AG09309 (cell line): ENCODE measurements at regions not wholly inside any gene's neighbourhood (a gene's known extent, or its start where the extent isn't known, plus 50 kb on each side); places are given as distances from the start of the nearest gene placed in this dataset.

ENCODE experiments used
- DNase-seq: peaks from one replicate; pipeline ENCODE4 v3.0.0-alpha.2; 2010; ENCODE audit warnings: low read depth
- H3K4me3 ChIP-seq: 2 replicates; pipeline ENCODE4 v1.5.1; 2011; ENCODE audit warnings: mild to moderate bottlenecking, low read depth, low read length, moderate library complexity; ENCODE audit not compliant: control insufficient read depth
- TF ChIP-seq, protein P1 (sequence below): IDR thresholded peaks from 2 replicates; pipeline ENCODE4 v1.5.1; 2011; ENCODE audit warnings: mild to moderate bottlenecking, low read depth, low read length, inconsistent platforms; ENCODE audit not compliant: insufficient read depth, control insufficient read depth; ENCODE audit errors: missing control alignments

DNA sequence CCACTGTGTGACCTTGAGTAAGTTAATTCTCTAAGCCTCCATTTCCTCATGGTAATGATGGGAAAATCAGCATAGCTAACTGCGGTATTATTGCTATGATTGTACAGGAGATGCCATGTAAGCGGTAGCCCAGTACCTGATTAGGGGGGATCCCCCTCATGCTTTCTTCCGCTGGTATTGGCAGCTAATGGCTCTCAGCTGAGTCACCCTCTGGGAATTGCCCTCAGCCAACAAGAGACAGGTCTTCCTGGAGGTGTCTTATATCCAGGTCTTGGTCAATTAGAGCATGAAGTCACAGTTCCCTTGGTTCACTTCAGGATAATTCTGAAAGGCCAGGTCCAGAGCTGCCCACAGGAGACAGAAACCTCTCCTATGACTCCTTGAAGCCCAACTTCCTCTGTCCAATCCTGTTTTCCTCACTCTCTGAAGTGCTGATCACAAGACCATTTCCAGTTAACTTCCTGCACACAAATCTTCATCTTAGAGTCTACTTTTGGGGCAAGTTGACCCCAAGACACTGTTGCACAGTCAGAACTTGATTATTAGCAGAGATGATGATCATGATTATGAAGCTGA, 724.7 kb upstream of the ZNF385D start:
- no peak for DNase-seq
- no peak overlapping the region for H3K4me3 ChIP-seq
- TF ChIP-seq, protein P1, sequence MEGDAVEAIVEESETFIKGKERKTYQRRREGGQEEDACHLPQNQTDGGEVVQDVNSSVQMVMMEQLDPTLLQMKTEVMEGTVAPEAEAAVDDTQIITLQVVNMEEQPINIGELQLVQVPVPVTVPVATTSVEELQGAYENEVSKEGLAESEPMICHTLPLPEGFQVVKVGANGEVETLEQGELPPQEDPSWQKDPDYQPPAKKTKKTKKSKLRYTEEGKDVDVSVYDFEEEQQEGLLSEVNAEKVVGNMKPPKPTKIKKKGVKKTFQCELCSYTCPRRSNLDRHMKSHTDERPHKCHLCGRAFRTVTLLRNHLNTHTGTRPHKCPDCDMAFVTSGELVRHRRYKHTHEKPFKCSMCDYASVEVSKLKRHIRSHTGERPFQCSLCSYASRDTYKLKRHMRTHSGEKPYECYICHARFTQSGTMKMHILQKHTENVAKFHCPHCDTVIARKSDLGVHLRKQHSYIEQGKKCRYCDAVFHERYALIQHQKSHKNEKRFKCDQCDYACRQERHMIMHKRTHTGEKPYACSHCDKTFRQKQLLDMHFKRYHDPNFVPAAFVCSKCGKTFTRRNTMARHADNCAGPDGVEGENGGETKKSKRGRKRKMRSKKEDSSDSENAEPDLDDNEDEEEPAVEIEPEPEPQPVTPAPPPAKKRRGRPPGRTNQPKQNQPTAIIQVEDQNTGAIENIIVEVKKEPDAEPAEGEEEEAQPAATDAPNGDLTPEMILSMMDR = no peak

DNA sequence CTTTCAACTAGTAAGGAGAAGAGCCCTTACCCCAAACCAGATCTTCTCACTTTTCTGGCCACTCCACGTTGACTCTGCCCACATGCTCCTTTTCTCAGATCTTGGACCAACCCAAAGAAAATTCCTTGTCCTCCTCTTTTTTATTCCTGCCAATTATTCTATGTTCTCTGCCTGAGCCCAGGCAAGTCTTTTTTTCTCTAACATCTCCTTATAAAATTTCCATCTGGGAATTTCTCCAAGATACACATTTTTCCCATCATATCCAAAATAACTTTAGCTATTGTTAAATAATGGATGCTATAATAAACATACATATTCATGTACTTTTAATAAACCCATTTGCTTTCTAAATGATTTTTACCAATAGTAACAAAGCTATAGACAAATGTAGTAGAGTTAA, 726.0 kb upstream of the ZNF385D start:
- H3K4me3 ChIP-seq = no peak overlapping the region
- DNase-seq = no peak
- TF ChIP-seq, protein P1 = no peak

DNA sequence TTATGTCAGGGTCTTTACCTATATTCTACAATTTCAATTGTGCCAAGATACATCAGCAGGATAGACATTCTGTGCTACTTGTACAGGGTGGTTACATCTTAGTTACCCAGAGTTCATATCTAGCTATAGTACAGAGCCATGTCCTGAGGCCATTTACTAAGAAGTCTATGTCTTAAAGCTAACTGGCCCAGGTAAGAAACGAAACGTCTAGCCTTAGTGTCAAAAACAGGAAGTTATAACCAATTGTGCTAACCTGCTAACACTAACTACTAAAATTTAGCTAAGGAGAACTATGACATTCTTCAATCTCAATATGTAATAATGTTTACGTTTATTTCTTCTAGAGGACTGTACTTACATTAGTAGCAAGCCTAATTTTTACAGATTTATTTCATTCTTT, 717.2 kb upstream of the UBE2E2 start:
- TF ChIP-seq, protein P1 = no peak
- H3K4me3 ChIP-seq = no peak overlapping the region
- DNase-seq = no peak

DNA sequence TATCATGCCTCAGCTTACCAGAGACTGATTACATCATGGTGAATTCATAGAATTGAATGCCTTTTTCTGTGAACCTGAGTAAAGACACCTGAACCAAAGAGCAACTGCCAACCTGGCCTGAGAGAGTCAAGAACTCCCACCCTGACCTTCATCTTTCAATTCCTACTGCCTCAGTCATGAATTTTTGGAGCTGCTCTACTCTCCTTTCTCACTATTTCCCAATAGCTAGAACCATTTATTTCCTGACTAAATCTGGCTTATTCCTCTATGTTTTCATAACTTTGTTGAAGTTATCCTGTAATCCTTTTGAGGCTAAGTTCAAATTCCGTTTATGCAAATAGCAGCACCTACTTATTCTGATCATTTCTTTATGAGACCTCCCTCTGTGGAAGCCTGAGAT, 712.4 kb upstream of the UBE2E2 start:
- H3K4me3 ChIP-seq = no peak overlapping the region
- TF ChIP-seq, protein P1 = no peak
- no peak for DNase-seq

DNA sequence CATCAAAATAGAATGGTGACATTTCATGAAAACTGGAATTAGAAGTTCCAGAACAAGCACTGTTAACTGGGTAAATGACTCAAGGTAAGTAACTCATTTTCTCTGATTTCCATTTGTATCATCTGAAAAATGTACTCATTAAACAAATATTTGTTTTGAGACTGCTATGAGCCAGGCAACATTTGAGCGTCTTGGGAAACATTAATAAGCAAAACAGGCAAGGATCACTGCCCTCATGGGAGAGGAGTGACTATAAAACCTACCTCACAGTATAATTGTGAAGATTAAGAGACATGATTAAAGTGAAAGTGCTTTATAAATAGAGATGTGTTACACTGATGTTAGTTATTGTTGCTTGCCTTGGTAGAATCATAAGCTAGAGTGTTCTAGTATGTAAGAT, 711.8 kb upstream of the UBE2E2 start:
- TF ChIP-seq, protein P1 = no peak
- H3K4me3 ChIP-seq = no peak overlapping the region
- DNase-seq = no peak

DNA sequence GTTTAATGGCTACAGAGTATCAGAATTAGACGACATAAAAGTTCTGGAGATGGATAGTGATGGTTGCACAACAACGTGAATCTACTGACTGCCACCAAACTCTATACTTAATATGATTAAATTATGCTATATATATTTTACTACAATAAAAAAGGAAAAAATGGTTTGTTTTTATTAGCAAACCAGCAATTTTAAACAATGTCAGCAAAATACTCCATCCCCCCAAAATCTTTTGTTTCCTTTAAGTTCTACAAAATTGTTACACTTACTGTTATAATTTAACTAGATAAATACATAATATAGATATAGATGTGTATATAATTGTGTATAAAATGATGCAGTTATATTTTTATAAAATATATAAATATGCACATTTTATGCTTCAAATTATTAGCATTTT, 710.8 kb upstream of the UBE2E2 start:
- TF ChIP-seq, protein P1 = no peak
- no peak overlapping the region for H3K4me3 ChIP-seq
- DNase-seq = no peak

DNA sequence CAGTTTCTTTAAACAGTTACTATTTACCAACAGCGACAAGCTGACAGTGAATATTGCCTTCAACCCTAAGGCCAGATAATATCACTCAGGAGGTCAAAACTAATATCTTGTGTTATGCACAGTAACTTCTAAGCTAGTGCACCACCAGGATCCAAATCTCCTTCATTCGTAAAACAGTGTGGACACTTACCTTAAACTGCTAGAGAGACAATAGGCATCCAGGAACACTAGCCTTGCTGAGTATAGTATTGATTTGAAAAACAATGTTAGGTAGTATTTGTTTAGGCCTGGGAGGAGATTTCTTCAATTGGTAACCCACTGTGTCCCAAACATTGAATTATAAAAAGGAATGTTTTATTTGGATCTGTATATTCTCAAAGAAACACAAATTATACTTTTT, 707.9 kb upstream of the UBE2E2 start:
- TF ChIP-seq, protein P1 = no peak
- H3K4me3 ChIP-seq = no peak overlapping the region
- DNase-seq = no peak
